Suppressor macrophage treated with lipopolysaccharide for 4 hours (primary cell): ENCODE measurements at regions not wholly inside any gene's neighbourhood (a gene's known extent, or its start where the extent isn't known, plus 50 kb on each side); places are given as distances from the start of the nearest gene placed in this dataset.
"Not testable (repeated sequence)": the region's sequence is repeated elsewhere in the genome, so short reads cannot be mapped to it uniquely, and the experiment has no call there.

Experiments
- DNase-seq: peaks from one replicate; pipeline ENCODE4 v3.0.0-alpha.2; 2020

DNA sequence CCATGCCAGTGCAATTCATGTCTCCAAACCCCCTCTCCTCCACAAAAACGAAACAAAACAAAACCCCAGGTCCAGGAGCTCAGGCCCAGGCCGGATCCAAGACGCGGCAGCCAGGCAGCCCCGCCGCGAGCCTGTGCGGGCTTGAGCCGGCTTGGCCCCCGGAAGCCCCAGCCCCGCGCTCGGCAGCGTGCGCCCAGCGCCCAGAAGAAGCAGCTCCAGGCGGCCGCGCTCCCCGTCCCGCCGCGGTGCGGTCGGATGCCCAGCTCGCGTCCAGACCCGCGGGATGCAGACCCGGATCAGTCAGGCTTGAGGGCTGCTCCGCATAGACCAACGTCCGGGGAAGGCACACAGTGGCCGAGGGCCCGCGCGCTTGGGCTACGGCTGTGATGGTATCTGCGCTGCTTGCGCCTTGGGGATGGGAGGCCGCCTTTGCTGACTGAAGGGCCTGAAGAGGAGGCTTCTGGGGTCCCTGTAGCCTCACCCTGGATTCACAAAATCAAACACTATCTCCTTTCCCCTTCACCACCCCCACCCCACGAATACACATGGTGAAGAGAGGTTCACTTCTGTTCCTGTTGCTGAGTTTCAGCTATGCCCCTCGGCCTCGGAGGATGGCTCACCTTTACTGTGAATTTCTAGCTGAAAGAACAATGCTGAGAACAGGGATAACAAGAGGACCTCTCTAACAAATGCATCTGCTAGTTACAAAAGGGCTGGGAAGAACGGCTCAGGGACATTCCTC, 79.9 kb upstream of the EN2 start:
- no peak for DNase-seq

DNA sequence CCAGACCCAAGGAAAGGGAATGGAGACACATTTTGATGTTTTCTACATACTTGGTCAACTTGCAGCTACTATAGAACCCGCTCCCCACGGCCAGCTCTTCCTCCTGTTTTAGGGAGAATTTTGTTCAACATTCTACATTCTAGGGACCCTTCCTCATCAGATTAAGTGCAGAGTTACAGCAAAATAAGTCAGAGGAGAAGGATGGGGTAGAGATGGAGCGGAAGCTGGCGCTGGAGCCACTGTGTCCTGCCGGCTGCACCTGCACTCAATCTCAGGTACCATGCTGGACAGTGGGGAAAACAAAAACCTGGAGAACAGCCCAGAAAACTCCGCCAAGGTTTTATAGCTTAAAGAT, 79.4 kb upstream of the EN2 start:
- no peak for DNase-seq

DNA sequence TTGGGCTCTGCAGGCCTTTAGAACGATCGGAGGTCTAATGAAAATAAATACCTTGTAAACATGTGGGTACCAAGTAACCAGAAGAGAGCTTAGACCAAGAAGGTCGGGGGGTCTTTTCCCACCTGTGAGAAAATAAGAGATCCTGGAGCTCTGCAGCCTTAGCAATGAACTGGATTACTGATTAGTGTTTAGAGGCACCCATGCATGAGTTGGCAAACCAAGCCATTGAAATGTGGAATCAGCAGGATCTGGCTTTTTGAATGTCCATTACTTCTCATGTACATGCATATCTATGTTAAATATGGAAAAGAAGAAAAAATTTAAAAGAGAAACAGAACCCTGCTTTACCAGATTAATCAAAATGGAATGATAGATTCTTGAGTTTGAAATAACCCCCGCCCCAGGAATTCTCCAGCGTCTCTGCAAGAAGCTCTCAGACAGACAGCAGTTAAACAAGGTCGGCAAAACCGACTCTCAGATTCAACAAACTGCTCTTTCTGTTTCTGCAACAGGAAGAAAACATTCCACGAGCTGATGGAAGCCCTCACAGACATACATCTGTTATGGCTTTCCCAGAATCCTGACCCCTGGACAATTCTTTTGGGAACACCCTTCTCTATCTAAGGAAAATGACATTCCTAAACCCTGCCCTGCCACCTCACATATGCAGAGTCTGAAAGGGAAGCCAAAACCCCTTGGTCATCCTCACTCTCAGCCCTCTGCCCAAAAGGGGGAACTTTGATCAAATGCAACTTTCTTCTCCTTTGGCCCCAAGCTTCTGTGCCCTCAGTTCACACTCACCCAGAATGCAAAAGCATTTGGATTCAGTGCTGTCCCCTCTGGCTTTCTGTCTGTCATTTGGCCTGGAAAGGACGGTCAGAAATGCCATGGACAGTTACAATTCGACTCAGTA, 78.7 kb upstream of the EN2 start:
- no peak for DNase-seq

GRCh38 chr7:155380221-155380861, 77.6 kb upstream of the EN2 start:
- peak; percentile 82 for DNase-seq

DNA sequence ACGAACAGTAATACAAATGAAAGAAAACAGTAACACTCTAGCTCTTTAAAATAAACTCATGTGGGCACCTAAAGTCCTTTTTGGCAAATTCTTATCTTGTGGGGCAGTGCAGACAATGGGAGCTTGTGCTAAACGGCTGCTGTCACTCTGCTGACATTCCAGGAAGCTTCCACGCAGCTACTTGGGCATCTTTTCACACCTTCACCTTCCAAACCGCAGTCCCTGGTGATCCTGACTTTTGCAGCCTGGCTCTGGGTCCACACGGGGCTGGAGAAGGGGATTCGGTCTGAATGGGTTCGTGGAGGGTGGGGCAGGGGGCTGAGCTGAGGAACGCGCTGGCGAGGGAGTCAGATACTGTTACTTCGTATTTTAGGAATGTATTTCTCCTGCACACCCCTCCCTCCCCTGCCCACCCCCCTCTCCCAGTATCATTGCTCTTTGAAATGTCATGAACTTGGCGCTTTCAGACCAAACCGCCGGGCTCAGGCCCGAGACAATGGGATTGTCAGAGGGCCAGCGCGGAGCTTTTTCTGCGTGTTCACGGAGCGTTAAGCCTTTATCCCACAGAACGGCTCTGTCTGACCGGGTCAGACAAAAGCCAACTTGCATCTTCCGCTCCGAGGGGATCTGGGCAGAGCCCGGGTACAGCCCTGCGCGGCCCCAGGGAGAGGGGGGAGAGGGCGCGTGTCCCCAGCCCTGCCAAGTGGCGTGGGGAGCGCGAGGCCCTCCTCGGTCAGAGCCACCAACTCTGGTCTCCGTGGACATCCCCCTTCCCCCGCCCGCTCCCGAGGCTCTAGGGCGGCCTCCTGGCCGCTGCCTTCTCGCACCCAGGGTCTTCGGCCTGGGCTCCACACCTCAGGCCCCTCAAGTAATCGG, 76.7 kb upstream of the EN2 start:
- DNase-seq: no peak

DNA sequence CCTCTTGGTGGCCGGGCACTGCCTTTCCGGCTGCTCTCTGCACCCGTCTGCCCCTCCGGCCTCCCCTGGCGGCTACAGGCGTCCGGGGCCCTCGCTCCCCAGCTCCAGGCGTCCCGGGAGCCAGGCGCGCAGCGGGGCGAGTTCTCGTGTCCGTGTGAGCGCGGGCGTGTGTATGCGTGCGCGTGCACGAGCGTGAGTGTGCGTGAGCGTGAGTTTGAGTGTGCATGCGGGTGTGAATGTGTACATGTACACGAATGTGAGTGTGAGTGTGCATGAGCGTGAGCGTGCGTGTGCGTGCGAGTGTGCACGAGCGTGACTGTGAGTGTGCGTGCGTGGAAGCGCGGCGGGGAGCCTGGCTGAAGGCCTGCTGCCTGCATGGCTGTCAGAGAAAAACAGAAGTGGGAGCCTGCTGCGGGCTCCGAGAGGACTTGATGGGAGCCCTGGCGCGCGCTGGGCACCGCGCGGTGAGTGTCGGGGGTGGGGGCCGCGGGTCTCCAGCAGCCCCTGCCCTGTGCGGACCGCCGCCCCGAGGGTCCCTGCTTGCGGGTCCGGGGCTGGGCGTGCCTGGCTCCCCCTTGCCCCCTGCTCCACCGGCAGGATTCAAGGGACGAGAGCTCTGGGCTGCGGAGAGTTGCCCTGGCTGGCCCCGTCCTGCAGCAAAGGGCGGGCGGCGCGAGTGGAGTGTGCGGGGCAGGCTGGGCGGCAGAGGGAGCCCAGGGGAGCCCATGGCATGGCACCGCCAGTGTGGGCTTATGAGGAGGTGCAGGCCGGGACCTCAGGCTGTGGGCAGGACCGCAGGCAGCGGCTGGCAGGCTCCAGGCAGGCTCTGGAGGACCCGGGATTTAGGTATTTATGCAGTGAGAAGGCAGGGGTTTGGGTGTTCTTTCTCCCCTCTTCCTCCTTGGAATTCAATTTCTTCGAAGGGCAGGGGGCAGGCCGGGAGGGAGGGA, 75.8 kb upstream of the EN2 start:
- no peak for DNase-seq

GRCh38 chr7:155382802-155383171, 75.1 kb upstream of the EN2 start:
- no peak for DNase-seq

- no peak for DNase-seq
These were observed 74.0 kb upstream of the EN2 start for GRCh38 chr7:155383756-155384491.

DNA sequence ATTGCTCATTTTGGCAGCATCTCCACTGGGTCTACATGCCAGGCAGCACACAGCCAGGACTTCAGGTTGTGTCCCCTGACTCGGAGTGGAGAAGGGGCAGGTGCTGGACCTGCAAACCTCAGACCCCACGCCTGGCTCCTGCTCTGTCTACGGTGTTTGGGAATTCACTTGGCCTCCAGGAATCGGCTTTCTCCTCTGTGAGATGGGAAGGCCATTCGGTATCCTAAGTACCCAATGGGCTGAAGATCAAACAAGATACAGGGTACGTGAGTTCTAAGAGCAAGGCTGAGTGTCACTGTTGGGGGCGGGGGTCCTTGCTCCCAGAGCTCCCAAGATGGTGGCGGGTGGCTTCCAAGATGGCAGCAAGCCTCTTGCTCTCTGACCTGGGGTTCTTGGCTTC, 73.2 kb upstream of the EN2 start:
- DNase-seq: no peak

DNA sequence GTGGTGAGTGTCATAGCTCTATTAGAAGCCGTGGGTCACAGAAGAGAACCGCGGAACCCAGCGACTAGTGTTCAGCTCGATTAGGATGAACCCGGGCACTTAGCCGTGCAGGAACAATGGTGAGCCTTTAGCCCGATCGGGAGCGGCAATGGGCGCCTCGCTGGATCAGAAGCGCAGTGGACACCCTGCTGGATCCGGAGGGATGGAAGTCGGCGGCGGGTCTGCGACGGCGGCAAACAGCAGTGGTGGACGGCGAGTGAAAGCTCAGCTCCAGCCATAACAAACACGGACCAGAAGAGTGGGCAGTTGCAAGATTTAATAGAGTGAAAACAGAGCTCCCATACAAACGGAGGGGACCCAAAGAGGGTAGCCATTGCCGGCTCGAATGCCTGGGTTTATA, 72.7 kb upstream of the EN2 start:
- not testable (repeated sequence) for DNase-seq

GRCh38 chr7:155386608-155387007, 71.3 kb upstream of the EN2 start:
- no peak for DNase-seq

GRCh38 chr7:155387066-155387620, 70.8 kb upstream of the EN2 start:
- DNase-seq: no peak

GRCh38 chr7:155388561-155388960, 69.4 kb upstream of the EN2 start:
- DNase-seq: no peak

DNA sequence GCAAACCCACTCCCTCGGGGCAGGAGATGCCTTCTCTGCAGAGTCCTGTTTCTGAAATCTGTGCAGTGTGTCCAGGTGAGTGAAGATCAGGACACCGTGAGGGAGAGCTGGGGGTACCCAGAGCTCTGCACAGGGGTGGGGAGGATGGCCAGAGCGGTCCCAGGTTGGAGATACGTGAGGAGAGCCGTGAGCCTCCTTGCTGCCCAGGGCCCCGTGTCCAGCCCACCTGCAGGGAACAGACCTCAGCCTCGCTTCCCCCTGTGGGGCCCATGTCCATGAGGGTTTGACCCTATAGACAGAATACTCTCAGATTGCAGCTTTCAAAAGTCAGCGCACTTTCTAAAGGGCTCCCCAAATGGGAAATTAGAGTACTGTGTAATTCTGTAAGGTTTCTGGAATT, 66.5 kb upstream of the EN2 start:
- DNase-seq: no peak

DNA sequence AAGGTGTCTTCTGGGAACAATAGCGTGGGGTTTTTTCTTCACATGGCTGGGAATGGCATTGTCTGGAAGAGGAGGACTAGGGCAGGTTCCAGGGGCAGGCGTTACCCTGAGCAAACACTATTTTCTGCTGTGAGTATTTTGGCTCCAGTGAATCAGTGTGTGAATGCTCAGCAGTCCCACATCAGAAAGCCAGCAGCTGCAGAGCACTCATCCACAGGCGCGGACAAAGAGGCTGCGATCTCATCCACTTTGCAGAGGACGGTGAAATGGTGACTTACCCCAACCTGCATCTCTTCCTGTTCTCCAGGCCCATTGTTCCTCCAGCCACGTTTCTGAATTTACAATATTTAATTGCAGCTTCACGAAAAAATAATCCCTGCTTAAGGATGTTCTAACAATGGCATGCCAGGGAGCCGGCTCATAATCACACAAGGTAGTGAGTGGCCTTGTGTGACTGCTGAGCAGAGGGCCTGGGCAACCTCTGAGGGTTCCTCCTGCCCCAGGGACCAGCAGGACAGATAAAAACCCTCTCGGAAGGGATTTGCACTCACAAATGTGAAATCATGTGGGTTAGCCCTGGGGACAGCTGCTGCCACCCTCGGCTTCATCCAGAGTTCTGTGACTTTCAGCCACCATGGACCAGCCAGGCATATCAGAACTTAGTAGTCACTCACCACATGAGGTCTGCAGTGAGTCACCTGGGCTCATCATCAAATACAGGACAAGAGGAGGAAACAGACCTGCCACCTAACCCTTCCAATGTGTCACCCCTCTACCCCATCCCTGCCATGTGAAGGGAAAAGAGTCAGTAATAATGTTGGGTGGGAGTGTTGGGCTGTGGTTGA, 65.0 kb upstream of the EN2 start:
- no peak for DNase-seq

DNA sequence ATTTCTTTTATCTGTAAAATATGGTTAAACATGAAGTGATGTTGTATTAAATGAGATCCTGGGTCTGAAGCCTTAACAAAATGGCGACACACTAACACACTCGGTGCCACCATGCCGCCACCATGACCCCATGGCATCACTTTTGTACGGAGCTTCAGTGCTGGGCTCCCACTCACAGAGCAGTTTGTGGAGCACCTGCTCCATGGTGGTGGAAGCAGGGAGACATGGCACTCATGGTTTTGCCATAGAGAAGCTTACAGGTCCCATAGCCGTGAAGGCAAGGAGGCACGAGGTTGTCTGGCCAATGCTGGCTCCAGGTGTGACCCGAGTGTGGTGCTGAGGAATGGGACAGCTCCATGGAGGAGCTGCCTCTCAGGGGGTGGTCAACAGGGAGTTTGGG, 63.5 kb upstream of the EN2 start:
- no peak for DNase-seq

DNA sequence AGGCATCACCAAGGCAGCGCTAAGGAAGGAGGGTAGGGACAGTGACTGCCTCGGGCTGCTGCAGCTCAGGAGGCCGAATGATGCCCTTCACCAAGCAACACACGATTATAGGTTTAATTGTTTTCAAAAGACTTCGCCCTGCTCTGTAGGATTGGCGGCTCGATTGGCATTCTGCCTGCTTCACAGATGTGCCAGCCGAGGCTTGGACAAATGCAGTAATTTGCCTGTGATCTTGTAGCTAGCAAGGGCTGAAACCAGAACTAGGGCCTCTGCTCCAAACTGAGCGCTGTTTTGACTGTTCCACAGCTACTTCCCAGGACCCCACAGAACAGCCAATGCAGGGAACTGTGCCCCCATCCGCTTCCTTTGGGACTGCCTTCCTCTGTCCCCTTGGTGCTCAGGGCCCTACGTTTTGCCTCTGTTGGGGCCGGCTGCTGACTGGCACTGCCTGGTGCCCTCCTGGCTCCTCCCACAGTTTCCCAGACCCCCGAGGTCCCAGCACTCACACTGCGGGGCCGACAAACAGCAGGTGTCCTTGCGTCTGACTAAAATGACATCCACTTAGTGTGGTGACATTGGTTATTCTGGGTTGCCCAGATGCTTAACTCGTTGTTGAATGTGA, 62.6 kb upstream of the EN2 start:
- no peak for DNase-seq

GRCh38 chr7:155396661-155397060, 61.3 kb upstream of the EN2 start:
- no peak for DNase-seq
